Fibroblast of skin of scalp (primary cell): ENCODE measurements at regions not wholly inside any gene's neighbourhood (a gene's known extent, or its start where the extent isn't known, plus 50 kb on each side); places are given as distances from the start of the nearest gene placed in this dataset.

Experiments
- DNase-seq: peaks from one replicate; pipeline ENCODE4 v3.0.0-alpha.2; 2013

DNA sequence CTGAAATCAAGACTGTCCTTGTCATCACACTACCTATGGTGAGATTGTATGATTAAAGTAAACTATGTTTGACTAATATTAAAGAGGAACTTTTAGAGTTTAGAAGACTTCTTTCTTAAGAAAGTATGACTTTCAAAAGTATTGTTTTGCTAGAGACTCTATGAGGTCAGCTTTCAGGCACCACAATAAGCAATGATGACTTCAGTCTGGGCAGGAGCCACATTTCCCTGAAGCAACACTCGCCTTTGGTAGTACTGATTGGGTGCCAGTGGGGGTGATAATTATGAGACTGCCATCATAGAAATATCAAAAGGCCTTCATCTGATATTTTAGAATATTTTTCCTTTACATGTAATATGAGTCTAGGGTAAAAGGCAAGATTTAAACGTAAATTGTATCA is 212.6 kb downstream of the DTHD1 start:
- no peak for DNase-seq

DNA sequence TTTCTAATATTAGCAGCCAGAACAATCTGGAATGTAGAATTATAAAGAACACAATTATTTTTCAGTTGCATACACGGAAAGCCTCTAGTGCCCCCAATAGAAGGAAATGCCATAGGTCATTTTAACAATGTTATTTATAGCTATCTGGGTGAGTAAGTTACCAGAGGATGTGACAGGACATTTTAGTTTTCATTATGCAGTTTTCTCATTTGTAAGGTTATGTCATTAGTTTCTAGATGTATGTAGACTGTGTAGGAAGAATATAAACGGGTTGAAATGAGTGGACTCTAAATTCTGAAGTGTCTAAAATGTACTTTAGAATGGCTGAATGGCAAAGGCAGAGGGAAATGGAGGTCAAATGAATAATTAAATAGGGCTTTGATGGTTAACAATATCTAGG is 213.3 kb downstream of the DTHD1 start:
- no peak for DNase-seq

GRCh38 chr4:36502350-36502749 is 220.9 kb downstream of the DTHD1 start:
- DNase-seq, result no peak

DNA sequence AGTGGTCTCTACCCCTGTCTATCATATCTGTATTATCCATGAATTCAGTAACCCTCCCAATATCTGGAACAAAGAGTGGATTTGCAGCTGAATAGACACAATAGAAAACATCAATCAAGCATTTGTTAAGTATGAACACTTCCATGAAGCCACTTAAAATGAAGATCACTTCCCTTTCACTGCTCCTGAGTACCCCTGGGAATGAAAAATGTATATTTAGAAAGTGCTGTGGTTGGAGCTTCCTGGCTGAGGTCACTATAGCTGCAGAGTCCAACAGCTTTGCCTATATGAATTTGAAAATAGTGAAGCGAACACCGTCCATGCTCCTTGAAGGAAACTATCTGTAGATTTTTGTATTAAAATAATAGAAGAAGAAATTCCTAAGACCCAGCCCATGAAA is 227.0 kb downstream of the DTHD1 start:
- DNase-seq, result no peak

DNA sequence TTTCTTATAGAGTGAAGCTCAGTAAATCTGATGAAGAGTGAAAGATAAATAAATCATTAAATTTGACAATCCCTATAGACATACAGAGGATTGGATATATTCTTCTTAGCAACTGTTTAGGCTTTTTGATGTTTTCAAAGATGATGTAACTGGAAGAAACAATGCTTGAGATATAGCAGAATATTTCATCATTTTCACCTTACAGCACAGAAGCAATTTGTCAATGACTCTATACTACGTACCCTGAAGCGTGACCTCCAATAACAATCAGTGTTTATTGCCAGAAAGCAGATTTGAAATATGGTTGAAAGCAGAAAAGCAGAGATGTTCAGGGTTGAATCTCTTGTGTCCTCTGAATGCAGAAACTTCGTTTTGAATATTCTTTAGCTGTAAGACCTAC is 228.4 kb downstream of the DTHD1 start:
- DNase-seq, result no peak

- no peak for DNase-seq
Measured at GRCh38 chr4:36511785-36512184, 230.4 kb downstream of the DTHD1 start.

DNA sequence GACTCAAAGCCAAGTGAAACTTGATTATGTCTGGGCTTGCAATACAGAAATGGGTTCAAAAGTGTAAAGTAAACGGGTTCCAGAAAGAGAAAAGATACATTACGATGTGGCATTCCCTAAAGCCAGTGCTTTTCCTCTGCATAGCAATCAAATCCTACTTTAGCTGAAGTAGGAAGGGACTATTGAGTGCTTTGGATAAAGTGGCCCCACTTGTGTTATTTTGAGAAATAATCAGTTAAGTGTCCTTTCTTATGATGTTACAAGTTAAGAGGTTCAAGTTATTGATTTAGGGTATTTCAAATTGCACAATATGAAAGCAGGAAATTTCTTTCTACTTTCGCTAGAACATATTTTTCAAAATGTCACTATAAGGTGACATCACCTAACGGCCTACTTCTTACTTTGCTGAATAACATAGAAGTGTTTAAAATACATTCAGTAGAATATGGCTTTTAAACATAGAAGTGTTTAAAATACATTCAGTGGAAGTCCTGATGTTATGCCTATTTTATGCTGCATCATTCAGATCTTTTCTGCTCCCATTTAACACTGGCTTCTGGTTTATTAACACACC is 235.2 kb downstream of the DTHD1 start:
- no peak for DNase-seq

GRCh38 chr4:36523182-36523581 is 241.8 kb downstream of the DTHD1 start:
- no peak for DNase-seq

DNA sequence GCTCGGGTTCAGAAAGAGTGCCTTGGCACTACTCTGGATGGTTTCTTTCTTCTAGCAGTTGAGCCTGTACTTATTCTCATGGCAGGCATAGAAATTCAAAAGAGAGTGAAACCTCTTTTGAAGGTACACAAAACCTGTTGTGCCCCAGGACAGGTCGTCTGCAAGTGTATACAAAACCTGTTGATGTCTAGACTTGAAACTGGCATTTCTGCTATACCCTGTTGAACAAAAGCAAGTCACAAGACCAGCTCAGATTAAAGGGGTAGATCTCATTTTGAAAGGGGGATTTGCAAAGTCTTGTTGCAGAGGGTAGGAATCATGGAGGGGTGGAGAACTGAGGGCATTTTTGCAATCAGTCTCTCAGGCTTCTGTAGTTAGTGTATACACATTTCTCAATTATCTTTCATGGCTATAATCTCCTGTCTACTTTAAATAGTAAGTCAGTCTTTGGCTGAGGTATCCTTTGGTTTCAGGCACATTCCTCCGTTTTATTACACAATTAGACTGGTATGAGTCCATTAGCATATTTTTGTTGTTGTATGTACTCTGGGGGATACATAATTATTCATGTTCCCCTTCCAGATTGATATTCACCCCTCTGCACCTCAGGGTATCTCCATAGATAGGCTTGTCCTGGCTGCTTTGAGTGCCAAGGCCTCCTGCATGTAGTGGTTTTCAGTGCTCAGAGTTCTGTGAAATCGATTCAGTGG is 251.4 kb downstream of the DTHD1 start:
- no peak for DNase-seq

DNA sequence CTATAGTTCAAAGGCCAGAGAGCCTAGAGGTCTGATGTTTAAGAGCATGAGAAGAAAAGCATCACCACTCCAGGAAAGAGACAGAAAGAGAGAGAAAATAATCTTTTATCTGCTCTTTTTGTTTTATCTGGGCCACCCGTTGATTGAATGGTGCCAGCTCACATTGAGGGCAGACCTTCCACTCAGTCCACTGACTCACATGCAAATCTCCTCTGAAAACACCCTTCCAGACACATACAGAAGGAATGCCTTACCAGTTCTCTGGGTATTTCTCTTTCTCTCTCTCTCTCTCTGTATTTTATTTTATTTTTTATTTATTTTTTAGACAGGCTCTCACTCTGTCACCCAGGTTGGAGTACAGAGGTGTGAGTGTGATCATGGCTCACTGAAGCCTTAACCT is 252.5 kb downstream of the DTHD1 start:
- no peak for DNase-seq

GRCh38 chr4:36547383-36547782 is 266.0 kb downstream of the DTHD1 start:
- DNase-seq, result no peak

- no peak for DNase-seq
Measured at GRCh38 chr4:36549252-36549651, 267.8 kb downstream of the DTHD1 start.

DNA sequence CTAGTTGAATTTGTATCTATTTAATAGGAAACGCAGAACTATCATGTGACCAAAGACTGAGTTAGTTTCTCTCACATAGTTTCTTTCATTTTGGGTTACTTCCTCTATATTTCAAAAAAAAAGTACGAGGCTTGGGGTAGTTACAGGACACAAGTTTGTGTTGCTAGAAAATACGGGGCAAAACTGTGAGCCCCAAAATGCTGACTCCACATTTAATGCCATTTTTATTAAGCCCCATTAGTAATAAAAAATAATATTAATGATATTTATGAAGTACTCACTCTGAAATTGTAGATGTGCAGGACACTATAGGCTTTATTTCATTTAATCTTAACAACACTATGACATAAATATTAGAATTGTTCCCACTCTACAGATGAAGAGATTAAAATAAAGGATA is 268.6 kb downstream of the DTHD1 start:
- no peak for DNase-seq

DNA sequence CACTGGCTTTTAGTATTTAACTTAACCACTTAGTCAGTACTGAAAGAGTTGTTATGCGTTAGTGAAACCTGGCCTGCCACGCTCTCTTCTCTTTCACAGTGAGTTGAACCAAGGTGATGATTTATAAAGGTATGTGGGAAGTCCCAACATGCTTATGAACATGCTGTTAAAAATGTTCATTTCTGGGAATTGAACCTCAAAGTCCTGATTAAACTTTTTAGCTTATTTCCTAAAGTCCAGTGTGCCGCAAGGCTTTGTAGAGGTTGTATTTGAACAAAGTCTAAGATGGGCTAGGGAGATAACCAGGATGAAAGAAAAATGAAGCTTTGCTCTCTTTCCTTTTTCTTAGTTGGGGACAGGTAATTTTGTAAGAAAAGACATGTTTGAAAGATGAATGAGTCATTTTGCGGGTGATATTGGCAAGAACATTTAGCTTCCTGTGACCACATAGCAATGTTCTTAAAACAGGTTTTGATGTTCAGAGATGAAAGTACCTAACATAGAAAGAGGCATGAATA is 270.3 kb downstream of the DTHD1 start:
- DNase-seq, result no peak

- DNase-seq, result no peak
Measured at GRCh38 chr4:36553029-36553428, 271.6 kb downstream of the DTHD1 start.

DNA sequence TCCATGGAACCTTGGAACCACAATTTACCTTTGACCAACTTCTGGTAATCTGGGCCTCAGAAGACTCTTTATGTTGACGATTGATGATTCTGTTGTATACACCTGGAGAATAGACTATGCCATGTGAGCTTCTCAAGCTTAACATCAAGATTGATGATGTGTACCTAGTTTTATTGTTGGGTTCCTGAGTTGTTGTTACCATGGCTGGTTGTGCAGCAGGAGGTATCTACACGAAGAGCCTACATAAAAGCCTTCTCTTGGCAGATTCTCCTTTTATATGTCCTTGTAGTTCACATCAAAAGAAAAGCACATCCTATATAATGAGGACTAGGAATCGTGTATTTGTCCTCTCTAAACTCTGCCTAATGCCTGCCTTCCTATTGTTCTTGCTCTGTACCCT is 272.0 kb downstream of the DTHD1 start:
- DNase-seq, result no peak

GRCh38 chr4:36556984-36557383 is 275.6 kb downstream of the DTHD1 start:
- DNase-seq, result no peak

- DNase-seq, result no peak
Measured at GRCh38 chr4:36568575-36568974, 287.2 kb downstream of the DTHD1 start.

DNA sequence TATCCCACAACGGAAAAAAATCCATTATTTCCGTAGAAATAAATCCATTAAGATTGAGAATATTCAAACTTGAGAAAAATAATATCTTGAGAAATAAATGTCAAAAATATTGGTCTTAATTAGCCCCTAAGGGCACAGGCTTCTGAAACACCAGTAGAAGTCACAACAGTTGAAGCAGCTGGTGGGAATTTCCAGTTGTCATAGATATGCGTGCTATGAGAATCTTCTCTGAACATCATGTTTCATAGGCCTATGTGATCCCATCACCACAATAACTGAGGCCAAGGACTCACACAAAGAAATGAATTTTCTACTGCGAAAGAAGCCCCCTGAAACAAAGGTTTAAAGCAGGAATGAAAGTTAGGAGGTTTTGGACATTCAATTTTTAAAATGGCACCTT is 292.0 kb downstream of the DTHD1 start:
- DNase-seq, result no peak

- DNase-seq, result no peak
Measured at GRCh38 chr4:36574816-36575215, 293.4 kb downstream of the DTHD1 start.

- no peak for DNase-seq
Measured at GRCh38 chr4:36582198-36582597, 300.8 kb downstream of the DTHD1 start.

DNA sequence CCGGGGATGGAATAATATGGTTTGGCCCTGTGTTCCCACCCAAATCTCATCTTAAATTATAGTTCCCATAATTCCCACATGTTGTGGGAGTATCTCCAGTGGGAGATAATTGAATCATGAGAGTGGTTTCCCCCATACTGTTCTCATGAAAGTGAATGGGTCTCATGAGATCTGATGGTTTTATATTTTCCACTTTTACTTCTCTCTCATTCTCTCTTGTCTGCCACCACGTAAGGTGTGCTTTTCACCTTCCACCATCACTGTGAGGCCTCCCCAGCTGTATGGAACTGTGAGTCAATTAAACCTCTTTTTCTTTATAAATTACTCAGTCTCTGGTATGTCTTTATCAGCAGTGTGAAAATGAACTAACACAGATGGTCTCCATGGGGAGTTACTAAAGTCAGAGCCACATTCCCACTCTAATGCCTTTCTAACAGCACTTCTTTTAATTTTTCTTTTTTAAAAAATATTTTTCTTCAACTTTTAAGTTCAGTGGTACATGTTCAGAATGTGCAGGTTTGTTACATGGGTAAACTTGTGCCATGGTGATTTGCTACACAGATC is 306.6 kb downstream of the DTHD1 start:
- DNase-seq, result no peak

GRCh38 chr4:36590343-36590742 is 308.9 kb downstream of the DTHD1 start:
- DNase-seq, result no peak

DNA sequence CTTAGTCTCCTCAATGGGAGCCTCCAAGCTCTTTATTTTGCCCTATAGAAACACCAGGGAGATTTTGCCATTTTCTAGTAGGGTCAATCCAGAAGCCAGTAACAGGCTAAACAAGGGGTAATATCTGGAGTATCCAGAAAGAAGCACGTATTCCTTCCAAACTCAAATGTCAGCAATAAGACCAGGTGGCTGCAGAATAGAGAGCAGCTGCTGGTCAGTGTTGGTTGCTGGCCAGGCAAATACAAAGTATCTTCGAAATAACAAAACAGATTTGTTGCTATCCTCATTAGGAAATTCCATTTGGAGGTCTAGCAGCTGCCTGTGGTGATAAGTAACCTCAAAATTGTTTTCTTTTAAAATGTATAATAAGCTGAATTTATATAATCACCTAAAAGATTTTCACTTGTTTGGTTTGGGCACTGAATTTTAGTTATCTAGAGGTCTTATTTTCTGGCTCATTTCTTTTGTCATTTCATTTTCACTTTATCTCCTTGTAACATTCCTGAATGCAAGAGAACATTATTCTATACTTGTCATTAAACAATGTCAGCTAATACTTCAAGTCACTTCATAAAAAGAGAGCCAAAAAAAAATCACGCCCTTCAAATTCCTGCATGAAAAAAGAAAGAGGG is 320.6 kb downstream of the DTHD1 start:
- DNase-seq, result no peak
